GM18907 (cell line): ENCODE measurements at regions not wholly inside any gene's neighbourhood (a gene's known extent, or its start where the extent isn't known, plus 50 kb on each side); places are given as distances from the start of the nearest gene placed in this dataset.
A peak's percentile ranks its signal among the peaks of the same experiment; 100 is the strongest.
"Not testable (repeated sequence)": the region's sequence is repeated elsewhere in the genome, so short reads cannot be mapped to it uniquely, and the experiment has no call there.

Source experiments
- ATAC-seq: cut with Tn5 transposase; IDR thresholded peaks from one replicate; pipeline ENCODE4 v1.9.1; 2021; ENCODE audit warnings: mild to moderate bottlenecking, moderate library complexity; ENCODE audit not compliant: unreplicated experiment

GRCh38 chr4:84291969-84292368 lies 207.1 kb downstream of the NKX6-1 start:
- ATAC-seq = no peak

GRCh38 chr4:84286048-84286447 lies 213.0 kb downstream of the NKX6-1 start:
- no peak for ATAC-seq

DNA sequence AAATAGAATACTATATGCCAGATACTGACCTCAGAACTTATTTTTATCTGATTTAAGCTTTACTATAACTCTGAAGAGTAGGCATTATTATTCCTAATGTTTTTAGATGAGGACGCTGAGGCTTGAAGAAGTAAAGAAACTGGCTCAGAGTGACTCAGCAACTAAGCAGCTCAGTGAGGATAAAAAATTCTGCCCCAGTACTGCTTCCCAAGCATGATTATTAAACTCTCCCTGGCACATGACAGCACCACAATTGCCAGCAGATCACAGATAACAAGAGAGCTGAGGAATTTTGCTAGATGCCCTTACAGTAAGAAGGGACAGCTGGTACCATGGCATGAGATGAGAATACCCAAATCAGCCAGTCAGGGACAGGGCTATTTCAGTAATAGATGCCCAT lies 219.4 kb downstream of the NKX6-1 start:
- ATAC-seq = no peak

GRCh38 chr4:84277923-84278322 lies 221.2 kb downstream of the NKX6-1 start:
- no peak for ATAC-seq

- no peak for ATAC-seq
Measured at GRCh38 chr4:84276752-84277151, 222.3 kb downstream of the NKX6-1 start.

DNA sequence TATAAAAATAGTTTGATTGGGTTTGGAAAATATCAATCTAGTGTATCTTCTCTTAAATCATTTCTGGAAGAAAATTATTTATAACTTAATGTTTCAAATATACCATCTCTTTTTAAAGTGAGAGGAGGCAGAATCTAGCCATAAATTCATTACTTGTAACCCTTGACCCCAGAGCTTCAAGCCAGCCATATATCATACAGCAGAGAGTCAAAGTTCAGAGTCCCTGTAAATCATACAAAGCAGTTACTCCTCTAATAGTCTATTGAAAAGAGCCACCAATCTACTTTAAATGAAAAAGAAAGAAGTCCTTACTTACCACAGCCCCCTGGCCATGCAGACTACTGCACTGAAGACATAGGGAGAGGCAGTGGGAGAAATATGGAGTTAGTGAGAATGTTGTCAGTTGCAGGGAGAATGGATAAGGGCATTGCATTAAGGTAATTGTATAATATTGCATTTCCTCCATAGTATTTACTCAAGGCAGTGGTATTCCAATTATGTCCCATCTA lies 229.5 kb downstream of the NKX6-1 start:
- no peak for ATAC-seq

- peak; percentile 47 for ATAC-seq
Measured at GRCh38 chr4:84264652-84265051, 234.4 kb downstream of the NKX6-1 start.

DNA sequence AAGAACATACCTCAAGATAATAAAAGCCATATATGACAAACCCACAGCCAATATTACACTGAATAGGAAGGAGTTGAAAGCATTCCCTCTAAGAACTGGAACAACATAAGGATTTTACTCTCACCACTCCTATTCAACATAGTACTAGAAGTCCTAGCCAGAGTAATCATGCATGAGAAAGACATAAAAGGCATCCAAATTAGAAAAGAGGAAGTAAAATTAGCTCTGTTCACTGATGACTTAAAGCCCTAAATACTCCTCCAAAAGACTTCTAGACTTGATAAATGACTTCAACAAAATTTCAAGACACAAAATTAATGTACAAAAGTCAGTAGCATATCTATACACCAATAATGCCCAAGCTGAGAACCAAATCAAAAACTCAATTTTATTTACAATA lies 235.7 kb downstream of the NKX6-1 start:
- no peak for ATAC-seq

- no peak for ATAC-seq
Measured at GRCh38 chr4:84260495-84260894, 238.6 kb downstream of the NKX6-1 start.

DNA sequence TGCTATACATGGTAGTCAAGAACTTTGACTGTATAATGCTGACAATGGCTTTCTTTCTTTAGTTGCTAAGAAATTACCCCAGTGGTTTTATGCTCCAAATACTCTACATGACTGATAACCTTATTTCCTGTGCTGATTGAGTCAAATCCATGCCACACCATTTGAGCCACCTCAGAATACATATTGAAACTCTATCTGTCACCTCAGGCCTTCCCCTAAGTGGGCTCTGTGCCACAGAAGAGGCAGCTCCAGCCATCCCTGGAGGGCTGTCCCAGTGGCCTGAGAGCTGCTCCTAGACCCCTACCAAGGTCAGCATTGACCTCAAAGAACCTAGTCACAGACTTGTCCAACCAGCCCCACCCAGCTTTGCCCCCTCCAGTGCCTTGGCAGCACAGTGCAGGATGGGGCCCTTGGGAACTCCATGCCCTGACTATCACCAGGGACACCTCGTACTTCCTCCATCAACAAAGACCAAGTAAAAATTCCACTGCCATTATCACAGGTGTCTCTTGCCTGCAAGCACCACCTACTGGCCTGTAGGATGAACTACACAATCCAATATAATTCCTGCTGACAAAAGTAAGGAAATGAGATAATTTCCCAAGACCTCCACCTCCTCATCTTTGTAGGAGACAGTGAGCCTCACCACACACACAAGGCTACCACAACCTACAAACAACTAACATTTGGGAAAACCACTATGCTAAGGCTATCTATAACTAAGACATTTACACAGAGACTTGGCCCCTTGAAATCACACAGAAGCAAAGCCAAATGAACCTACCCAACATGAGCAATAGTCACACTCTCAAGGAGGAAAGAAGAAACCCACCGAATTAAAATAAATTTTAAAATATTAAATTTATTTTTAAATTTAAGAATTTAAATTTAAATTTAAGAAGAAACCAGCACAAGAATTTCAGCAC lies 239.9 kb downstream of the NKX6-1 start:
- ATAC-seq = peak; percentile 98

DNA sequence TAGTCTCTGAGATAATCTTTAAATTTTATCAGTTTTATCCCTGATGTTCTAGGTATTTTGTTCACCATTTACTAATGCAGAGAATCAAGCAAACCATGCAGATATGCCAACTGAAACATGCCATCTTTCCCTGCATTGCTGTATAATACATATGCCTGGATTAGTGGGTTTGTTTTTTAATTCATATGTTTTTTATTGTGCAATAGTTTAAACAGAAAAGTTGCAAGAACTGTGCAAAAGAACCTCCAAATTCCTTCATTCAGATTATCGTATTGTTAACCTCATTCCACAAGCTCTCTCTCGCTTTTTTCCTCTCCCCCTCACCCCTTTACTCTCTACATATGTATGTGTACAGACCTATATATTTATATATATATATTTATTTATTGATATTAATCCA lies 244.6 kb downstream of the NKX6-1 start:
- ATAC-seq = no peak

- ATAC-seq = no peak
Measured at GRCh38 chr4:84249521-84249920, 249.6 kb downstream of the NKX6-1 start.

GRCh38 chr4:84245042-84245441 lies 254.1 kb downstream of the NKX6-1 start:
- ATAC-seq = not testable (repeated sequence)

DNA sequence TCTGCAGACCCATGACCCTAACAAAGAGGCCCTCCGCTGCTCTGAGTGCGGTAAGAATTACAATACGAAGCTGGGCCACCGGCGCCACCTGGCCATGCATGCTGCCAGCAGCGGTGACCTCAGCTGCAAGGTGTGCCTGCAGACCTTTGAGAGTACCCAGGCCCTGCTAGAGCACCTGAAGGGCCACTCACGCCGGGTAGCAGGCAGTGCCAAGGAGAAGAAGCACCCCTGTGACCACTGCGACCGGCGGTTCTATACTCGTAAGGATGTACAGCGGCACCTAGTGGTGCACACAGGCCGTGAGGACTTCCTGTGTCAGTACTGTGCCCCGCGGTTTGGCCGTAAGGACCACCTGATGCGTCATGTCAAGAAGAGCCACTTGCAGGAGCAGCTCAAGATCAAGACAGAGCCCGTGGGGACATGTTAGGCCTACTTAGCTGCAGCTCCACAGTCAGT lies 254.7 kb downstream of the NKX6-1 start:
- not testable (repeated sequence) for ATAC-seq

DNA sequence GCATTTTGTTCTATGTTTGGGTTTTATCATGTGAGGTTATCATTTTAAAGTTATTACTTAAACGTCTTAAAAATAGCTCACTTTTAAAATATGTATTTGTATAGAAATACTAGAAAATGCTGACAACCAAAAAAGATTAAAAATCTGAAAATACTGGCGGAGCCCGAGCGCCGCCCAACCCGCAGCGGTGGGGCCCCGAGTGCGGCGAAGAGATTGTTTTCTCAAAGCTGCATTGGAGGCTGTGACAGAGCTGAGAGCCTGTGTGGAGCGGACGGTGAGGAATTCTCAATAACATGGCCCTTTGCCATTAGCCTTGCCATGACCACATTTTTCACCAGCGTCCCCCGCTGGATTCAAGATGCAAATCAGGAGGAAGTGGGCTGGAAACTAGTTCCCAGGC lies 255.4 kb downstream of the NKX6-1 start:
- ATAC-seq = no peak

- ATAC-seq = no peak
Measured at GRCh38 chr4:84239278-84239845, 259.7 kb downstream of the NKX6-1 start.

DNA sequence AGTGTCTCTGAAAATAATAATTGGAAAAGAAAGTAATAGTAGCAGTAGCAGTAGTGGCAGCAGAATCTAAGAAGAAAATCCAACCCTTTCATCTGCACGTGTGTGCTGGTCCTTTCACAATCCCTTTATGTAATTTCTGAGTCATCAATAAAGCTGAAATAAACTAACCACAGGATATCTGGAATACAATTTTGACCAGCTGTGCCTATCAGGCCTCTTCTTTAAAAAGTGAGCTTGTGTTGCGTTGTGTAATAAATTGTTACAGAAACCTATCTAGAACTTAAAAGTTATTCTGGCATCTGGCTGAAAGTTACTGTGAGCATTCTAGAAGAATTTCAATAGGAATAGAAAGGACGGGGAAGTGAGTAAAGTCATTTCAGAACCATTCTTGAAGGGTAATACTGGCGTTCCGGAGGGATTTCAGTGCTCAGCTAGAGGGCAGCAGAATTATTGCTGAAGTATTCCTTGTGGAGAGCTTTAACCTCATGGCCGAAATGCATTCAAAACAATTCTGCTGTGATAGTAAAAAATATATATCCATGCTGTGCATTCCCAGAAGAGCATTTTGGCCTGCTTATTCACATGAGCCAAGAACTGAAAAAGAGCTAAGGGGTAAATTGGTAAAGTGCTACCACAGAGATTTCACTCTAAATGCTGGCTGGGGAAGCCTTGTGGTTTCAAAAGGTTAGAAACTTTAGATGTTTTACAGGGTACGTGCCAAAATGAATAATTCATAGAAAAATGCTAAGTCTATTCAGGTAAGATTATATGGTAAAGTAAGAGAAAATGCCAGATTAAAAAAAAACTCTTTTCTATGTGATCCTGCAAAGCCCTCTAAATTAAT lies 260.6 kb downstream of the NKX6-1 start:
- no peak for ATAC-seq

DNA sequence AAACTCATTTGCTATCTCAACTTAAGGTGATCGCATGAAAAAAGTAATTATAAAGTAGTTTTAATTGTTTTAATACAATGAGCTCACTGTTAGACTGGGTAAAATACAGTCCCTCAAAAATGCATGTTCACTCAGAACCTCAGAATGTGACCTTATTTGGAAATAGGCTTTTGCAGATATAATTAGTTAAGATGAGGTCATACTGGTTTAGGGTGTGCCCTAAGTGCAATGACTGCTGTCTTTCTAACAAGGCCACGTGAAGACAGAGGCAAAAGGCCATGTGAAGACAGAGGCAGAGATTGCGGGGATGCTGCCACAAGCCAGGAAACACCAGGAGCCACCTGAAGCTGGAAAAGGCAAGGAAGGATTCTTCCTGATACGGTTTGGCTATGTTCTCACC lies 262.1 kb downstream of the NKX6-1 start:
- ATAC-seq = no peak

DNA sequence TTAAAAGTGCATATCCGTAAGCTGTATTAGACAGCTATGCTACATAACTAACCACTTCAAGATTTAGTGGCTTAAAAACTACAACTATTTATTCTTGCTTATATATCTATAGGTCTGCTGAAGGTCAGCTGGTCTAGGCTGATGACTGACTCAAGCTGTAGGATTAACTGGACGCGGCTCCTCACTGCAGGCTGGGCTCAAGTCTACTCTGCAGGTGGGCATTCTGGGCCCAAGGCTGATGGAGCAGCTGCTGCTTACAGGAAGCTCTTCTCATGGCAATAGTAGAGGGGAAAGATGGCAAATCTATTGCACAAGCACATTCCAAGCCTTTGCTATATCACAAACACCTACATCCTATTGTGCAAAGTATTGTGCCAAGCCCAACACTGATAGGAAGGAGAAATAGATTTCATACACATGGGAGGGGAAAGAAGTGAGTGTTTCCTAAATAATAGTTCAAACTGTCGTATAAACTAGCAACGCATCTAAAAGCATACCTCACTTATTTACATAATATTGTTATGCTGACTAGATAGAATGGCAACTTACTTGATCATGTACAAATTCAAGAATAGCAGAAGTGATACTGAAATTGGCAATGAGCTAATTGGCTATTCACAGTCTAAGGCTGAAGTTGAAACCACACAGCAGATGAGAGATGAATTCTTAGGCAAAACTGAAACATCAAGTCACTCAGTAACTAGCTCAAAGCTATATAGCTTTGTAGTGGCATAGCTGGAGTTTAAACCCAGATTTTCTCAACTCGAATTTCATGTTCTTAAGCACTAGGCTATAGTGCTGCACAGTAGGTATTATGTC lies 263.8 kb downstream of the NKX6-1 start:
- ATAC-seq = peak; percentile 99
